ENCODE measurements at regions not wholly inside any gene's neighbourhood (a gene's known extent, or its start where the extent isn't known, plus 50 kb on each side); places are given as distances from the start of the nearest gene placed in this dataset.

- no peak for DNase-seq
Observed at GRCh38 chrX:149151805-149152757, 353.0 kb downstream of the IDS start.

GRCh38 chrX:149145845-149146285 lies 359.2 kb downstream of the IDS start:
- no peak for DNase-seq

GRCh38 chrX:149131774-149132173 lies 373.3 kb downstream of the IDS start:
- DNase-seq: no peak

- DNase-seq: no peak
Observed at GRCh38 chrX:149129767-149130166, 375.3 kb downstream of the IDS start.

GRCh38 chrX:149124526-149125108 lies 380.5 kb downstream of the IDS start:
- no peak for DNase-seq

GRCh38 chrX:149121206-149121920 lies 383.7 kb downstream of the IDS start:
- DNase-seq: peak in 1 of 3 experiments; percentile 44

GRCh38 chrX:149120459-149120858 lies 384.6 kb downstream of the IDS start:
- no peak for DNase-seq

- no peak for DNase-seq
Observed at GRCh38 chrX:149114874-149115273, 390.2 kb downstream of the IDS start.

GRCh38 chrX:149114001-149114400 lies 391.1 kb downstream of the IDS start:
- DNase-seq: no peak

- DNase-seq: no peak
Observed at GRCh38 chrX:149097786-149098185, 407.3 kb downstream of the IDS start.

GRCh38 chrX:149092179-149092578 lies 412.9 kb downstream of the IDS start:
- DNase-seq: no peak

- no peak for DNase-seq
Observed at GRCh38 chrX:149079805-149080406, 425.2 kb downstream of the IDS start.

- no peak for DNase-seq
Observed at GRCh38 chrX:149074398-149074797, 430.7 kb downstream of the IDS start.

- no peak for DNase-seq
Observed at GRCh38 chrX:149073479-149073878, 431.6 kb downstream of the IDS start.

GRCh38 chrX:149069899-149070298 lies 435.2 kb downstream of the IDS start:
- DNase-seq: no peak

- no peak for DNase-seq
Observed at GRCh38 chrX:149060921-149061320, 444.2 kb downstream of the IDS start.
